Adrenal gland (tissue), 9 donors: ENCODE measurements at regions not wholly inside any gene's neighbourhood (a gene's known extent, or its start where the extent isn't known, plus 50 kb on each side); places are given as distances from the start of the nearest gene placed in this dataset.

Experiments
- DNase-seq, 7 donors: peaks; one replicate each; pipeline ENCODE4 v3.0.0-alpha.2; 2019 to 2020
- H3K27ac ChIP-seq, 5 donors: fragments of 200-600 bp; sonication (generic) in 4 of 5; 1 replicate in 3 of 5; 2 replicates in 2 of 5; pipeline versions ENCODE4 v1.5.1 to v1.8.0; 2016 to 2020; ENCODE audit warnings: mild to moderate bottlenecking in 1 of 5
- H3K27me3 ChIP-seq: fragments of 200-600 bp; 2 replicates; pipeline ENCODE4 v1.8.0; 2021
- H3K36me3 ChIP-seq, 2 donors: fragments of 200-600 bp; replicated peaks in 1 of 2; 1 replicate in 1 of 2; 2 replicates in 1 of 2; pipeline versions ENCODE4 v1.5.1 to v1.8.0; 2018 to 2022
- H3K4me1 ChIP-seq, 2 donors: fragments of 200-600 bp; replicated peaks in 1 of 2; 1 replicate in 1 of 2; 2 replicates in 1 of 2; pipeline versions ENCODE4 v1.5.1 to v1.8.0; 2018 to 2021
- H3K4me3 ChIP-seq, 4 donors: fragments of 200-600 bp; sonication (generic) in 3 of 4; one replicate each; pipeline ENCODE4 v1.5.1; 2016 to 2018
- H3K9me3 ChIP-seq, 3 donors: fragments of 200-600 bp; sonication (generic) in 1 of 3; replicated peaks in 1 of 3; 1 replicate in 2 of 3; 2 replicates in 1 of 3; pipeline versions ENCODE4 v1.5.1 to v1.8.0; 2016 to 2021
- CTCF ChIP-seq, 6 experiments: fragments of 450-650 bp in 4 of 6; fragments of 200-600 bp in 2 of 6; sonication (generic) in 1 of 6; IDR thresholded peaks; 1 replicate in 5 of 6; 2 replicates in 1 of 6; pipeline versions ENCODE4 v1.5.1 to v1.8.0; 2016 to 2021; ENCODE audit warnings: antibody characterized with exemption in 6 of 6, mild to moderate bottlenecking in 2 of 6, moderate library complexity in 1 of 6
- POLR2A ChIP-seq, 2 donors: fragments of 450-650 bp; IDR thresholded peaks; one replicate each; pipeline ENCODE4 v1.6.1; 2017; ENCODE audit warnings: antibody characterized with exemption in 2 of 2, mild to moderate bottlenecking in 2 of 2, moderate library complexity in 1 of 2
- WGBS, 4 donors: extraction: QIAGEN DNeasy Blood & Tissue Kit in 2 of 4; methylation state at CpG; one replicate each; pipeline versions ENCODE4 v1.1.5 to v1.1.7; 2013 to 2017; 5-methylcytosine and 5-hydroxymethylcytosine counted together
- intact Hi-C, 2 donors: fragments of 100-400 bp; cut with DNase I; formaldehyde crosslinking; loops; one replicate each; pipeline versions ENCODE4 v1.14.1 to v1.15.0; 2022 to 2023
- donor health status: healthy with polysubstance abuse.
- donor health status: Bipolar disorder and iron deficiency.
- donor health status: DM: yes; HTN: yes; CAD: no.
- donor health status: DM: no; HTN: no; CAD: no.
- donor health status: DM: no; HTN: no; CAD: no.

- H3K27ac ChIP-seq = no peak overlapping the region
- 79 to 90% (median 85%) methylated on average over 2 of the region's 2 CpGs for WGBS, 4 donors
- TF ChIP-seq CTCF (IDR thresholded peaks at IDR 0.05) (no peak), POLR2A (IDR thresholded peaks at IDR 0.05) (no peak)
- H3K36me3 ChIP-seq = no peaks in the 10 kb centered on the region
- DNase-seq = no peak
- H3K4me1 ChIP-seq = no peaks in the 10 kb centered on the region
- H3K9me3 ChIP-seq = no peaks in the 10 kb centered on the region
- H3K4me3 ChIP-seq = no peak overlapping the region
- no peaks in the 10 kb centered on the region for H3K27me3 ChIP-seq
- intact Hi-C loops = no loop called here
Observed at GRCh38 chr2:181384923-181385322, 72.3 kb upstream of the ITGA4 start.

GRCh38 chr2:181389524-181389923 is 67.7 kb upstream of the ITGA4 start:
- WGBS, 4 donors = 78 to 79% (median 78%) methylated on average over 3 of the region's 3 CpGs
- no peak for DNase-seq
- Histone ChIP-seq H3K27me3 (no peaks in the 10 kb centered on the region), H3K4me1 (no peaks in the 10 kb centered on the region), H3K27ac (no peak overlapping the region), H3K9me3 (no peaks in the 10 kb centered on the region), H3K36me3 (no peaks in the 10 kb centered on the region), H3K4me3 (no peak overlapping the region)
- TF ChIP-seq POLR2A (IDR thresholded peaks at IDR 0.05) = no peak
- no peak for TF ChIP-seq CTCF (IDR thresholded peaks at IDR 0.05)
- intact Hi-C loops = no loop called here

- intact Hi-C loops = no loop called here
Observed at GRCh38 chr2:181393472-181393871, 63.7 kb upstream of the ITGA4 start.

GRCh38 chr2:181394741-181395437 is 62.3 kb upstream of the ITGA4 start:
- Histone ChIP-seq H3K4me3 (no peak overlapping the region), H3K9me3 (no peaks in the 10 kb centered on the region), H3K27ac (no peak overlapping the region), H3K36me3 (no peaks in the 10 kb centered on the region), H3K4me1 (no peaks in the 10 kb centered on the region), H3K27me3 (no peaks in the 10 kb centered on the region)
- intact Hi-C loops = no loop called here
- no peak for DNase-seq
- TF ChIP-seq CTCF (IDR thresholded peaks at IDR 0.05) = no peak
- TF ChIP-seq POLR2A (IDR thresholded peaks at IDR 0.05) = no peak
- 53 to 71% (median 60%) methylated on average over 4 of the region's 4 CpGs for WGBS, 4 donors

More at GRCh38 chr2:181393472-181393871, 63.7 kb upstream of the ITGA4 start:
- Histone ChIP-seq H3K27ac (no peak overlapping the region), H3K4me3 (peak overlapping the region in 1 of 4 donors; percentile 33), H3K9me3 (no peaks in the 10 kb centered on the region), H3K27me3 (no peaks in the 10 kb centered on the region), H3K36me3 (no peaks in the 10 kb centered on the region), H3K4me1 (no peaks in the 10 kb centered on the region)
- DNase-seq = no peak
- no peak for TF ChIP-seq CTCF (IDR thresholded peaks at IDR 0.05)
- TF ChIP-seq POLR2A (IDR thresholded peaks at IDR 0.05) = no peak
- WGBS, 4 donors = 0 to 9% (median 4%) methylated on average over 1 of the region's 1 CpG
